Kidney epithelial cell (primary cell): ENCODE measurements at regions not wholly inside any gene's neighbourhood (a gene's known extent, or its start where the extent isn't known, plus 50 kb on each side); places are given as distances from the start of the nearest gene placed in this dataset.

Experiments used
- DNase-seq: peaks from one replicate; pipeline ENCODE4 v3.0.0-alpha.2; 2010; ENCODE audit warnings: low read depth
- H3K27me3 ChIP-seq: 2 replicates; pipeline ENCODE4 v1.6.0; 2011; ENCODE audit warnings: low read length; ENCODE audit not compliant: control insufficient read depth, insufficient read depth
- H3K36me3 ChIP-seq: 2 replicates; pipeline ENCODE4 v1.5.1; 2011; ENCODE audit warnings: low read length; ENCODE audit not compliant: control insufficient read depth, insufficient read depth
- H3K4me3 ChIP-seq: 2 replicates; pipeline ENCODE4 v1.5.1; 2011; ENCODE audit warnings: low read depth, mild to moderate bottlenecking, control low read depth, low read length
- CTCF ChIP-seq: IDR thresholded peaks from 2 replicates; pipeline ENCODE4 v1.5.1; 2011; ENCODE audit warnings: mild to moderate bottlenecking, moderate library complexity, low read length, control low read depth, inconsistent platforms; ENCODE audit not compliant: insufficient read depth, poor library complexity, severe bottlenecking

DNA sequence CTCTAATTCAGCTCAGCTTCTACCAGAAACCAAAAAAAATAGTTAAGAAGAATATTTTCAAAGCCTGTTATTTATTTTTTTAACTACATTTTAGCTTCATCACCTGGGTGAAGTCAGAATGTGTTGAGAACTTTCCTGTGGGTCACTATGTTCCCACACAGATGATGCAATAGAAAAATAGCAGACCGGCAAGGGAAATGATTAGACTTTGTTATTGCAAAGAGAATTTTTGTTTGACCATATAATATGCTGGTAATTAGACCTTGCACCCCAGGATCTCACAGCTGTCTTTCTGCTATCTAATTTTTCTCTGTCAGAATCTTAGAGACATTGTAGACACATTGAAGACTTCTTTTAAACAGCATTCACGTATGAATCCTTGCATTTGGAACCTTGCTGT, 299.3 kb downstream of the TBX15 start:
- Histone ChIP-seq H3K36me3 (no peaks in the 10 kb centered on the region), H3K4me3 (no peak overlapping the region), H3K27me3 (no peaks in the 10 kb centered on the region)
- TF ChIP-seq CTCF = no peak
- DNase-seq = no peak

DNA sequence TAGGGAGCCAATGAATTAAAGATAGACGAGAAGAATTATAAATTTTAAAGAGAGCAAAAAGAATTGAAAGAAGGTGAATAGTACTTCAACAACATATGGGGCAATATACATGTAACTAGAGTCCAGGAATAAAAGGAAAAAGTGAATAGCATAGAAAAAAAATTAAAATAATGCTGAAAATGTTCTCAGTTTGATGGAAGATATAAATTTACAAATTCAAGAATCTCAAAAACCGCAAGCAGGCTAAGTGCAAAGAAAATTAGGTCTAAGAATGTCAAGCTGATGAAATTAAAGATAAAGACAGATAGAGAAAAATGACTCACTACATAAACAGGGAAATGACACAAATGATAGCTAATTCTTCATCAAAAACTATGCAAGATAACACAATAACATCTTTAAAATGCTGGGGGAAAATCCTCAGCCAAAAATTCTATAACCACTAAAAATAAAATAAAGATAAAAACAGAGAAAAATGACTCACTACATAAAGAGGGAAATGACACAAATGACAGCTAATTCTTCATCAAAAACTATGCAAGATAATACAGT, 326.3 kb downstream of the TBX15 start:
- DNase-seq = no peak
- TF ChIP-seq CTCF = no peak
- Histone ChIP-seq H3K27me3 (no peaks in the 10 kb centered on the region), H3K36me3 (no peaks in the 10 kb centered on the region), H3K4me3 (no peak overlapping the region)

- no peak for TF ChIP-seq CTCF
- H3K27me3 ChIP-seq = no peaks in the 10 kb centered on the region
- H3K4me3 ChIP-seq = no peak overlapping the region
- DNase-seq = no peak
- no peaks in the 10 kb centered on the region for H3K36me3 ChIP-seq
Observed at GRCh38 chr1:118660769-118661168, 327.4 kb downstream of the TBX15 start.

DNA sequence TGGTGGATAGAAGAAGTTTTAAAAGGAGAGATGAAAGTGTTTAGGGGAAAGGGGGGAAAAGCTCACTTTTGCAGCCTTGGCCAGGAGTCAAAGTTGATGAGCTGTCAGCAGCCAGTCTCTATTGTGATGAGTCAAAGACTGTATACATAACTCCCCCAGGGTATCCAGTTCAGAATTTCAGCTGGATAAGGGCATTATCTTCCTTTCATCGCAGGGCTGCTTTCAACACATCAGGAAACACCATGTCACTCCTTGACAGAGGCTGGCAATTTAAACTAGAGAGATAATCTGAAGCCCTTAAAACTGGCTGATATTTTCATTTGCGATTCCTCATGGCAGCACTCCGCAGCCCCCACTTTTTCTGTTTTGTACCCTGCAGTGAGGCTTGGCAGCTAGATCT, 328.5 kb downstream of the TBX15 start:
- no peak for DNase-seq
- H3K4me3 ChIP-seq = no peak overlapping the region
- H3K36me3 ChIP-seq = no peaks in the 10 kb centered on the region
- no peak for TF ChIP-seq CTCF
- H3K27me3 ChIP-seq = no peaks in the 10 kb centered on the region

- no peak for DNase-seq
- H3K27me3 ChIP-seq = no peaks in the 10 kb centered on the region
- H3K36me3 ChIP-seq = no peaks in the 10 kb centered on the region
- no peak for TF ChIP-seq CTCF
- H3K4me3 ChIP-seq = no peak overlapping the region
Observed at GRCh38 chr1:118650107-118650807, 337.9 kb downstream of the TBX15 start.

- Histone ChIP-seq H3K4me3 (no peak overlapping the region), H3K27me3 (no peaks in the 10 kb centered on the region), H3K36me3 (no peaks in the 10 kb centered on the region)
- no peak for TF ChIP-seq CTCF
- DNase-seq = no peak
Observed at GRCh38 chr1:118649369-118650106, 338.6 kb downstream of the TBX15 start.
